H1 (cell line): ENCODE measurements at regions not wholly inside any gene's neighbourhood (a gene's known extent, or its start where the extent isn't known, plus 50 kb on each side); places are given as distances from the start of the nearest gene placed in this dataset.

Experiments
- CTCF ChIA-PET: fragments of 300-600 bp; sonication (Branson Sonifier 250); formaldehyde crosslinking; loops from one replicate; lab custom pipeline; 2021; ENCODE audit not compliant: partially characterized antibody; lab: Charles Lee
- POLR2A ChIA-PET: fragments of 300-600 bp; sonication (Branson Sonifier 250); formaldehyde crosslinking; loops from one replicate; lab custom pipeline; 2021; ENCODE audit warnings: inconsistent platforms; ENCODE audit not compliant: partially characterized antibody; lab: Charles Lee
- DNase-seq, 2 experiments: peaks; one replicate each; pipeline versions ENCODE4 v3.0.0 to v3.0.0-alpha.2; 2010 to 2022; ENCODE audit warnings: low spot score in 2 of 2, low read depth in 1 of 2, mixed read lengths in 1 of 2
- FAIRE-seq: peaks from 2 replicates; lab custom pipeline; 2011; peaks lifted over from hg19 to GRCh38; lab: Jason Lieb, UNC
- H2AFZ ChIP-seq: 2 replicates; pipeline ENCODE4 v1.8.1; 2012; ENCODE audit warnings: low read length, inconsistent platforms
- H2AK5ac ChIP-seq: 2 replicates; pipeline ENCODE4 v1.6.1; 2013; ENCODE audit warnings: low read depth, low read length
- H2BK120ac ChIP-seq: replicated peaks from 2 replicates; pipeline ENCODE3; 2013; ENCODE audit warnings: low read depth, low read length, inconsistent platforms
- H2BK12ac ChIP-seq: 2 replicates; pipeline ENCODE4 v1.6.1; 2013; ENCODE audit warnings: low read depth, low read length
- H2BK15ac ChIP-seq: 2 replicates; pipeline ENCODE4 v1.6.1; 2013; ENCODE audit warnings: low read length
- H2BK20ac ChIP-seq: 2 replicates; pipeline ENCODE4 v1.6.1; 2013; ENCODE audit warnings: low read length
- H2BK5ac ChIP-seq: 2 replicates; pipeline ENCODE4 v1.6.1; 2013; ENCODE audit warnings: low read depth, low read length
- H3K14ac ChIP-seq: 2 replicates; pipeline ENCODE4 v1.6.1; 2013; ENCODE audit warnings: inconsistent platforms; ENCODE audit not compliant: insufficient read length
- H3K18ac ChIP-seq: 2 replicates; pipeline ENCODE4 v1.6.1; 2013; ENCODE audit warnings: low read length; ENCODE audit errors: extremely low read depth
- H3K23ac ChIP-seq: 2 replicates; pipeline ENCODE4 v1.6.1; 2013; ENCODE audit warnings: inconsistent platforms; ENCODE audit not compliant: insufficient read length
- H3K23me2 ChIP-seq: 2 replicates; pipeline ENCODE4 v1.6.1; 2013; ENCODE audit warnings: low read depth, low read length
- H3K27ac ChIP-seq: 2 replicates; pipeline ENCODE4 v1.6.1; 2011; ENCODE audit warnings: low read depth, low read length, inconsistent platforms
- H3K27me3 ChIP-seq, 4 experiments: replicated peaks in 1 of 4; 1 replicate in 1 of 4; 2 replicates in 3 of 4; pipeline versions ENCODE4 v1.6.1 to v1.8.1; 2011 to 2013; ENCODE audit warnings: low read length in 3 of 4, mild to moderate bottlenecking in 3 of 4, inconsistent platforms in 2 of 4, mixed read lengths in 2 of 4, moderate library complexity in 1 of 4; ENCODE audit not compliant: control insufficient read depth in 3 of 4, insufficient read depth in 3 of 4; ENCODE audit errors: extremely low read depth in 1 of 4
- H3K36me3 ChIP-seq, 4 experiments: 2 replicates each; pipeline versions ENCODE4 v1.6.1 to v1.8.1; 2011 to 2013; ENCODE audit warnings: mild to moderate bottlenecking in 4 of 4, low read length in 3 of 4, moderate library complexity in 2 of 4, control low read depth in 1 of 4, inconsistent platforms in 1 of 4; ENCODE audit not compliant: insufficient read depth in 4 of 4, control insufficient read depth in 2 of 4
- H3K4ac ChIP-seq: replicated peaks from 2 replicates; pipeline ENCODE3; 2013; ENCODE audit warnings: low read length, low read depth, mixed read lengths, inconsistent platforms; ENCODE audit not compliant: insufficient read length
- H3K4me1 ChIP-seq, 4 experiments: replicated peaks in 1 of 4; 1 replicate in 1 of 4; 2 replicates in 3 of 4; pipeline versions ENCODE4 v1.6.1 to v1.8.1; 2011 to 2013; ENCODE audit warnings: low read length in 3 of 4, inconsistent platforms in 2 of 4, mixed read lengths in 1 of 4; ENCODE audit not compliant: insufficient read depth in 4 of 4, control insufficient read depth in 3 of 4
- H3K4me2 ChIP-seq, 2 experiments: 2 replicates each; pipeline versions ENCODE4 v1.6.1 to v1.8.1; 2011 to 2013; ENCODE audit warnings: low read depth in 2 of 2, low read length in 2 of 2, control low read depth in 1 of 2, inconsistent platforms in 1 of 2, mild to moderate bottlenecking in 1 of 2; ENCODE audit not compliant: insufficient read depth in 1 of 2
- H3K4me3 ChIP-seq, 4 experiments: fragments of 200-600, 300-600 bp in 1 of 4; sonication (generic), shearing (Covaris generic), sonication (Bioruptor Twin) in 1 of 4; 2 replicates each; pipeline versions ENCODE4 v1.5.1 to v1.8.1; 2011 to 2016; ENCODE audit warnings: low read length in 4 of 4, low read depth in 3 of 4, control low read depth in 2 of 4, inconsistent platforms in 2 of 4, mild to moderate bottlenecking in 2 of 4, mixed read lengths in 1 of 4, moderate library complexity in 1 of 4; ENCODE audit not compliant: insufficient read depth in 2 of 4; ENCODE audit errors: extremely low read depth in 1 of 4
- H3K56ac ChIP-seq: replicated peaks from 2 replicates; pipeline ENCODE3; 2013; ENCODE audit warnings: low read depth, mild to moderate bottlenecking, mixed read lengths, low read length, inconsistent platforms; ENCODE audit not compliant: insufficient read length
- H3K79me1 ChIP-seq: 2 replicates; pipeline ENCODE4 v1.6.1; 2013; ENCODE audit warnings: low read depth, low read length, control low read depth
- H3K79me2 ChIP-seq, 2 experiments: 2 replicates each; pipeline versions ENCODE4 v1.6.1 to v1.8.1; 2012 to 2013; ENCODE audit warnings: low read length in 2 of 2, mild to moderate bottlenecking in 2 of 2, inconsistent platforms in 1 of 2; ENCODE audit not compliant: insufficient read depth in 2 of 2, control insufficient read depth in 1 of 2
- H3K9ac ChIP-seq, 4 experiments: replicated peaks in 1 of 4; 1 replicate in 1 of 4; 2 replicates in 3 of 4; pipeline versions ENCODE4 v1.6.1 to v1.8.1; 2011 to 2013; ENCODE audit warnings: low read depth in 3 of 4, low read length in 3 of 4, control low read depth in 2 of 4, mild to moderate bottlenecking in 2 of 4, moderate library complexity in 2 of 4, inconsistent platforms in 1 of 4; ENCODE audit errors: extremely low read depth in 1 of 4
- H3K9me3 ChIP-seq, 2 experiments: 2 replicates each; pipeline versions ENCODE4 v1.6.1 to v1.8.1; 2012 to 2013; ENCODE audit warnings: mild to moderate bottlenecking in 2 of 2, moderate library complexity in 2 of 2, control low read depth in 1 of 2, inconsistent platforms in 1 of 2, low read depth in 1 of 2, low read length in 1 of 2, mixed read lengths in 1 of 2; ENCODE audit not compliant: insufficient read depth in 2 of 2
- H4K20me1 ChIP-seq, 2 experiments: replicated peaks in 1 of 2; 2 replicates each; pipeline versions ENCODE3 to v1.8.1; 2011 to 2013; ENCODE audit warnings: inconsistent platforms in 2 of 2, low read length in 2 of 2, mild to moderate bottlenecking in 1 of 2; ENCODE audit not compliant: insufficient read depth in 2 of 2, control insufficient read depth in 1 of 2
- H4K5ac ChIP-seq: 2 replicates; pipeline ENCODE4 v1.6.1; 2013; ENCODE audit warnings: low read length, low read depth, mixed read lengths, inconsistent platforms; ENCODE audit not compliant: insufficient read length
- H4K8ac ChIP-seq: 2 replicates; pipeline ENCODE4 v1.8.0; 2013; ENCODE audit warnings: mild to moderate bottlenecking, moderate library complexity, low read length, inconsistent platforms; ENCODE audit not compliant: insufficient read depth; ENCODE audit errors: extremely low read depth
- H4K91ac ChIP-seq: replicated peaks from 2 replicates; pipeline ENCODE3; 2013; ENCODE audit warnings: low read length, mixed read lengths, inconsistent platforms; ENCODE audit not compliant: insufficient read length
- CTBP2 ChIP-seq: IDR thresholded peaks from 2 replicates; pipeline ENCODE4 v1.7.0; 2011; ENCODE audit warnings: borderline replicate concordance, mild to moderate bottlenecking, moderate library complexity, mixed read lengths, low read length; ENCODE audit not compliant: insufficient read depth, insufficient read length
- WGBS, 2 experiments: shearing (Covaris generic) in 1 of 2; methylation state at CpG; one replicate each; pipeline versions ENCODE4 v1.1.6 to v1.1.7; 2013 to 2015; ENCODE audit warnings: low lambda C conversion rate in 2 of 2, mixed read lengths in 2 of 2, inconsistent platforms in 1 of 2, low coverage in 1 of 2, missing lambda C conversion rate in 1 of 2; ENCODE audit not compliant: insufficient replicate concordance in 2 of 2, insufficient coverage in 1 of 2, insufficient read length in 1 of 2; ENCODE audit errors: extremely low coverage in 1 of 2, missing lambda C conversion rate in 1 of 2; 5-methylcytosine and 5-hydroxymethylcytosine counted together

GRCh38 chr6:47964969-47965368 is 146.0 kb downstream of the PTCHD4 start:
- H3K18ac ChIP-seq: no peak overlapping the region
- no peak overlapping the region for H3K23ac ChIP-seq
- no peak overlapping the region for H2BK15ac ChIP-seq
- H3K27ac ChIP-seq: no peak overlapping the region
- no peak overlapping the region for H4K8ac ChIP-seq
- H2AK5ac ChIP-seq: no peak overlapping the region
- no peaks in the 10 kb centered on the region for H3K23me2 ChIP-seq
- WGBS, 2 experiments: 93% methylated on average over 3 of the region's 3 CpGs; no CpG with 5 or more reads in 1 of the 2 experiments
- H3K27me3 ChIP-seq: no peaks in the 10 kb centered on the region
- H3K79me2 ChIP-seq: no peaks in the 10 kb centered on the region
- DNase-seq: no peak
- no peak overlapping the region for H2BK5ac ChIP-seq
- H3K4me3 ChIP-seq: no peak overlapping the region
- no peak overlapping the region for H3K14ac ChIP-seq
- H3K4me1 ChIP-seq: no peaks in the 10 kb centered on the region
- no peak overlapping the region for H4K5ac ChIP-seq
- no peak for TF ChIP-seq CTBP2
- CTCF ChIA-PET: no interaction called here
- H4K91ac ChIP-seq: no peak overlapping the region
- no peak overlapping the region for H3K9ac ChIP-seq
- no peak overlapping the region for H2AFZ ChIP-seq
- no peak overlapping the region for H2BK120ac ChIP-seq
- POLR2A ChIA-PET: no interaction called here
- H3K9me3 ChIP-seq: no peaks in the 10 kb centered on the region
- no peak overlapping the region for H3K56ac ChIP-seq
- no peak overlapping the region for H2BK20ac ChIP-seq
- no peaks in the 10 kb centered on the region for H3K79me1 ChIP-seq
- no peak overlapping the region for H3K4me2 ChIP-seq
- no peaks in the 10 kb centered on the region for H4K20me1 ChIP-seq
- no peaks in the 10 kb centered on the region for H3K36me3 ChIP-seq
- H3K4ac ChIP-seq: no peak overlapping the region
- no peak for FAIRE-seq
- H2BK12ac ChIP-seq: no peak overlapping the region
